DMS 273 treated with DMSO at 0.1 percent for 48 hours (cell line): ENCODE measurements at regions not wholly inside any gene's neighbourhood (a gene's known extent, or its start where the extent isn't known, plus 50 kb on each side); places are given as distances from the start of the nearest gene placed in this dataset.

Experiments used
- DNase-seq: peaks from one replicate; lab custom pipeline; 2025; lab: John Stamatoyannopoulos, UW

- no peak for DNase-seq
Measured at GRCh38 chr20:7516621-7517111, 423.6 kb downstream of the HAO1 start.

GRCh38 chr20:7520361-7520760, 419.9 kb downstream of the HAO1 start:
- no peak for DNase-seq

- DNase-seq: no peak
Measured at GRCh38 chr20:7523288-7523687, 417.0 kb downstream of the HAO1 start.

- no peak for DNase-seq
Measured at GRCh38 chr20:7540018-7540417, 400.2 kb downstream of the HAO1 start.

GRCh38 chr20:7540923-7541322, 399.3 kb downstream of the HAO1 start:
- no peak for DNase-seq

- DNase-seq: no peak
Measured at GRCh38 chr20:7571101-7571500, 369.2 kb downstream of the HAO1 start.

GRCh38 chr20:7571521-7572055, 368.7 kb downstream of the HAO1 start:
- DNase-seq: no peak

GRCh38 chr20:7579888-7580287, 360.4 kb downstream of the HAO1 start:
- no peak for DNase-seq

- DNase-seq: no peak
Measured at GRCh38 chr20:7585126-7585679, 355.1 kb downstream of the HAO1 start.

- DNase-seq: no peak
Measured at GRCh38 chr20:7586481-7586880, 353.8 kb downstream of the HAO1 start.

GRCh38 chr20:7589164-7589563, 351.1 kb downstream of the HAO1 start:
- DNase-seq: no peak

- DNase-seq: no peak
Measured at GRCh38 chr20:7596541-7596940, 343.7 kb downstream of the HAO1 start.

- no peak for DNase-seq
Measured at GRCh38 chr20:7601431-7601830, 338.8 kb downstream of the HAO1 start.

GRCh38 chr20:7606941-7607340, 333.3 kb downstream of the HAO1 start:
- no peak for DNase-seq

- no peak for DNase-seq
Measured at GRCh38 chr20:7608250-7608649, 332.0 kb downstream of the HAO1 start.

GRCh38 chr20:7609251-7609650, 331.0 kb downstream of the HAO1 start:
- no peak for DNase-seq

- no peak for DNase-seq
Measured at GRCh38 chr20:7610681-7611080, 329.6 kb downstream of the HAO1 start.

GRCh38 chr20:7617797-7618196, 322.5 kb downstream of the HAO1 start:
- no peak for DNase-seq

GRCh38 chr20:7622399-7622961, 317.8 kb downstream of the HAO1 start:
- DNase-seq: no peak

- no peak for DNase-seq
Measured at GRCh38 chr20:7624886-7625285, 315.4 kb downstream of the HAO1 start.

GRCh38 chr20:7627734-7628663, 312.3 kb downstream of the HAO1 start:
- DNase-seq: no peak

- DNase-seq: no peak
Measured at GRCh38 chr20:7629880-7630279, 310.4 kb downstream of the HAO1 start.

- no peak for DNase-seq
Measured at GRCh38 chr20:7637184-7637583, 303.1 kb downstream of the HAO1 start.
